Body of pancreas (tissue), 4 donors: ENCODE measurements at regions not wholly inside any gene's neighbourhood (a gene's known extent, or its start where the extent isn't known, plus 50 kb on each side); places are given as distances from the start of the nearest gene placed in this dataset.

Experiments used
- CTCF ChIP-seq, 7 experiments: fragments of 450-650 bp in 4 of 7; fragments of 200-600 bp in 3 of 7; sonication (generic) in 3 of 7; IDR thresholded peaks; one replicate each; pipeline ENCODE4 v1.5.1; 2016 to 2019; ENCODE audit warnings: antibody characterized with exemption in 7 of 7
- POLR2A ChIP-seq, 3 donors: fragments of 450-650 bp; IDR thresholded peaks; one replicate each; pipeline ENCODE4 v1.6.1; 2016; ENCODE audit warnings: antibody characterized with exemption in 3 of 3, mild to moderate bottlenecking in 2 of 3

- TF ChIP-seq CTCF (IDR thresholded peaks at IDR 0.05) (no peak), POLR2A (IDR thresholded peaks at IDR 0.05) (no peak)
These were observed 263.5 kb downstream of the TFAP2A start for GRCh38 chr6:10151144-10151915.
